PC-3 (cell line): ENCODE measurements at regions not wholly inside any gene's neighbourhood (a gene's known extent, or its start where the extent isn't known, plus 50 kb on each side); places are given as distances from the start of the nearest gene placed in this dataset.
A peak's percentile ranks its signal among the peaks of the same experiment; 100 is the strongest.

Source experiments
- ATAC-seq: fragments of 200-7000 bp; cut with Tn5 transposase; 2 replicates; pipeline ENCODE4 v1.9.1; 2020; ENCODE audit warnings: mild to moderate bottlenecking, moderate library complexity
- BruUV-seq: library from RNA; stranded (reverse); fragments of 400-500 nt; replicated peaks from 2 replicates; lab custom pipeline; 2021; lab: Mats Ljungman, UMichigan
- CTCF ChIA-PET: fragments of 300-600 bp; sonication (Branson Sonifier 250); formaldehyde crosslinking; loops from one replicate; lab custom pipeline; 2022; ENCODE audit warnings: antibody characterized with exemption; lab: Charles Lee
- POLR2A ChIA-PET: fragments of 300-600 bp; sonication (Branson Sonifier 250); formaldehyde crosslinking; loops from one replicate; lab custom pipeline; 2022; ENCODE audit warnings: antibody characterized with exemption; ENCODE audit not compliant: unreplicated experiment; lab: Charles Lee
- DNase-seq: peaks from one replicate; pipeline ENCODE4 v3.0.0-alpha.2; 2015
- H2AFZ ChIP-seq: fragments of 300-600 bp; sonication (generic); 2 replicates; pipeline ENCODE4 v1.6.0; 2016; ENCODE audit warnings: antibody characterized with exemption, low read length
- H3F3A ChIP-seq: fragments of 300-600 bp; sonication (generic); one replicate; pipeline ENCODE4 v1.6.0; 2017; ENCODE audit warnings: antibody characterized with exemption, low read length, control low read depth, mild to moderate bottlenecking; ENCODE audit not compliant: unreplicated experiment
- H3K27ac ChIP-seq: fragments of 300-600 bp; sonication (generic); 2 replicates; pipeline ENCODE4 v1.5.1; 2016; ENCODE audit warnings: mild to moderate bottlenecking, low read length
- H3K27me3 ChIP-seq: fragments of 300-600 bp; sonication (generic); 2 replicates; pipeline ENCODE4 v1.6.1; 2016; ENCODE audit warnings: low read length, mixed read lengths
- H3K36me3 ChIP-seq: fragments of 300-600 bp; sonication (generic); 2 replicates; pipeline ENCODE4 v1.6.1; 2016; ENCODE audit warnings: low read depth, mixed run types, low read length, mixed read lengths
- H3K4me1 ChIP-seq: fragments of 300-600 bp; sonication (generic); 2 replicates; pipeline ENCODE4 v1.5.1; 2016; ENCODE audit warnings: low read length; ENCODE audit not compliant: insufficient read depth
- H3K4me2 ChIP-seq: fragments of 300-600 bp; sonication (generic); 2 replicates; pipeline ENCODE4 v1.6.0; 2016; ENCODE audit warnings: low read length
- H3K4me3 ChIP-seq: fragments of 300-600 bp; sonication (generic); 2 replicates; pipeline ENCODE4 v1.5.1; 2016; ENCODE audit warnings: mild to moderate bottlenecking, low read length, mixed read lengths
- H3K79me2 ChIP-seq: fragments of 300-600 bp; sonication (generic); 2 replicates; pipeline ENCODE4 v1.6.1; 2017; ENCODE audit warnings: low read length, mixed read lengths
- H3K9ac ChIP-seq: fragments of 300-600 bp; sonication (generic); 2 replicates; pipeline ENCODE4 v1.6.0; 2016; ENCODE audit warnings: mild to moderate bottlenecking, low read length
- H3K9me2 ChIP-seq: fragments of 300-600 bp; sonication (generic); replicated peaks from 2 replicates; pipeline ENCODE4 v1.6.1; 2016; ENCODE audit warnings: mixed run types, low read length, mixed read lengths
- H3K9me3 ChIP-seq: fragments of 300-600 bp; sonication (generic); 2 replicates; pipeline ENCODE4 v1.6.1; 2016; ENCODE audit warnings: low read length, mixed read lengths
- H4K20me1 ChIP-seq: fragments of 300-600 bp; sonication (generic); 2 replicates; pipeline ENCODE4 v1.6.1; 2016; ENCODE audit warnings: low read length, mixed read lengths
- EZH2 ChIP-seq: fragments of 300-600 bp; sonication (generic); IDR thresholded peaks from one replicate; pipeline ENCODE4 v1.6.1; 2017; ENCODE audit warnings: antibody characterized with exemption, mild to moderate bottlenecking, low read length; ENCODE audit not compliant: unreplicated experiment
- EZH2phosphoT487 ChIP-seq: fragments of 300-600 bp; sonication (generic); IDR thresholded peaks from 2 replicates; pipeline ENCODE4 v1.6.1; 2018; ENCODE audit warnings: mild to moderate bottlenecking, antibody characterized with exemption, low read length, borderline replicate concordance
- intact Hi-C: fragments of 100-400 bp; cut with micrococcal nuclease; formaldehyde crosslinking; loops from 2 replicates; pipeline ENCODE4 v1.9.0; 2023
- TF ChIP-seq, protein P1 (sequence below): fragments of 300-600 bp; sonication (generic); conservative IDR thresholded peaks from 2 replicates; pipeline ENCODE4 v1.5.1; 2017; ENCODE audit warnings: antibody characterized with exemption, low read depth, mild to moderate bottlenecking, low read length

- Histone ChIP-seq H3K4me1 (peaks cover 21% of the 10 kb centered on the region), H3K36me3 (no peaks in the 10 kb centered on the region), H3K27me3 (no peaks in the 10 kb centered on the region), H3K27ac (peak overlapping the region; percentile 85), H3K9ac (no peak overlapping the region), H3F3A (no peaks in the 10 kb centered on the region), H2AFZ (no peak overlapping the region), H3K9me2 (no peaks in the 10 kb centered on the region), H3K79me2 (no peaks in the 10 kb centered on the region), H3K4me3 (peak overlapping the region; percentile 40; the same call in 1 of the 2 replicates), H3K9me3 (no peaks in the 10 kb centered on the region), H3K4me2 (peak overlapping the region; percentile 74), H4K20me1 (no peaks in the 10 kb centered on the region)
- intact Hi-C loops: no loop called here
- no TSS peak for BruUV-seq
- ATAC-seq: peak; percentile 35
- CTCF ChIA-PET: no interaction called here
- POLR2A ChIA-PET: no interaction called here
- DNase-seq: peak; percentile 79
- TF ChIP-seq EZH2 (no peak), EZH2phosphoT487 (no peak)
- TF ChIP-seq, protein P1, sequence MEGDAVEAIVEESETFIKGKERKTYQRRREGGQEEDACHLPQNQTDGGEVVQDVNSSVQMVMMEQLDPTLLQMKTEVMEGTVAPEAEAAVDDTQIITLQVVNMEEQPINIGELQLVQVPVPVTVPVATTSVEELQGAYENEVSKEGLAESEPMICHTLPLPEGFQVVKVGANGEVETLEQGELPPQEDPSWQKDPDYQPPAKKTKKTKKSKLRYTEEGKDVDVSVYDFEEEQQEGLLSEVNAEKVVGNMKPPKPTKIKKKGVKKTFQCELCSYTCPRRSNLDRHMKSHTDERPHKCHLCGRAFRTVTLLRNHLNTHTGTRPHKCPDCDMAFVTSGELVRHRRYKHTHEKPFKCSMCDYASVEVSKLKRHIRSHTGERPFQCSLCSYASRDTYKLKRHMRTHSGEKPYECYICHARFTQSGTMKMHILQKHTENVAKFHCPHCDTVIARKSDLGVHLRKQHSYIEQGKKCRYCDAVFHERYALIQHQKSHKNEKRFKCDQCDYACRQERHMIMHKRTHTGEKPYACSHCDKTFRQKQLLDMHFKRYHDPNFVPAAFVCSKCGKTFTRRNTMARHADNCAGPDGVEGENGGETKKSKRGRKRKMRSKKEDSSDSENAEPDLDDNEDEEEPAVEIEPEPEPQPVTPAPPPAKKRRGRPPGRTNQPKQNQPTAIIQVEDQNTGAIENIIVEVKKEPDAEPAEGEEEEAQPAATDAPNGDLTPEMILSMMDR: no peak
These were observed 270.7 kb upstream of the RGS17 start for GRCh38 chr6:153401751-153402150.

DNA sequence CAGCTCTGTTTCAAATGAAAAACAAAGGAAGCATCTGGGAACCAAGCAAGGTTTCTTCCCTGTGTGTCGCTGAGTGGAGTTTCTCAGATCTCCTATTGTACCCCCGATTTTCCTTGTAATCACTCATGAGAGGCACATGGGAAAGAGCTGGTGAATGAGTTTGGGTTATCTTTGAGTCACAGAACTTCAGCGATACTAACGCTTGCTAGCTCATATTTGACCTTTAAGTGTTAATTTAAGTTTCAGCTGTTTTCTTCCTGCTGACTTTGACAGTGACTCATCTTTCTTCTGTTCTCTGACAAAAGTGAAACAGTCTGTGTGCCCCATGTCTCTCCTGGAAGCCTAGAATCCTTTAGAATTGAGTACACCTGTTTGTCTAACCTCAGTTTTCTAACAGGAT is 261.1 kb upstream of the RGS17 start:
- no peaks in the 10 kb centered on the region; the same call in 1 of the 2 replicates for H3K4me1 ChIP-seq
- no peaks in the 10 kb centered on the region for H3K9me3 ChIP-seq
- no TSS peak for BruUV-seq
- no peak overlapping the region for H2AFZ ChIP-seq
- H3K9me2 ChIP-seq: no peaks in the 10 kb centered on the region
- H4K20me1 ChIP-seq: no peaks in the 10 kb centered on the region
- no peaks in the 10 kb centered on the region for H3F3A ChIP-seq
- no peak overlapping the region for H3K9ac ChIP-seq
- no peaks in the 10 kb centered on the region for H3K27me3 ChIP-seq
- H3K4me2 ChIP-seq: 0 out of 2 replicates have a peak overlapping the region, but pooled peaks have one; percentile 26
- no peak overlapping the region for H3K4me3 ChIP-seq
- no peak for DNase-seq
- no peak for ATAC-seq
- H3K79me2 ChIP-seq: no peaks in the 10 kb centered on the region
- ChIA-PET CTCF (no interaction called here), POLR2A (no interaction called here)
- H3K27ac ChIP-seq: no peak overlapping the region
- no peaks in the 10 kb centered on the region for H3K36me3 ChIP-seq
- intact Hi-C loops: no loop called here
- no peak for TF ChIP-seq EZH2
- TF ChIP-seq EZH2phosphoT487: no peak
- TF ChIP-seq, protein P1: no peak

DNA sequence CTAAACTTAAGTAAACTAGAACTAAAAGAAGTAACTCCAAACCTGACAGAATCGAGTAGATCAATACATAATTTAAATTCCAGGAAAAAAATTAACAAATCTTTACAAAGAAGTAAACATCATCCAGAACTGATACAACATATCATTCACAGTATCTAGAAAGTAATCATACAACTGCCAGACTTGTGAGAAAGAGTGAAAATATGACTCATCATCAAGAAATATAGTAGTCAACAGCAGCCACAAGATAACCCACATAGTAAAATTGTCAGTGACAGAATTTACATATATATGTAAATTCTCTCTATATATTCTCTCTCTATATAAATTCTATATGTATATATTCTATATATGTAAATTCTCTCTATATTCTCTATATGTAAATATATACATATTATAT is 242.8 kb upstream of the RGS17 start:
- no peaks in the 10 kb centered on the region for H3K9me3 ChIP-seq
- no peaks in the 10 kb centered on the region for H3F3A ChIP-seq
- intact Hi-C loops: no loop called here
- no TSS peak for BruUV-seq
- no peaks in the 10 kb centered on the region for H3K79me2 ChIP-seq
- ChIA-PET CTCF (no interaction called here), POLR2A (no interaction called here)
- H3K9ac ChIP-seq: no peak overlapping the region
- no peak overlapping the region for H3K4me3 ChIP-seq
- no peak overlapping the region for H3K27ac ChIP-seq
- DNase-seq: no peak
- H3K27me3 ChIP-seq: no peaks in the 10 kb centered on the region
- H3K4me1 ChIP-seq: no peaks in the 10 kb centered on the region
- H4K20me1 ChIP-seq: no peaks in the 10 kb centered on the region
- ATAC-seq: no peak
- no peaks in the 10 kb centered on the region for H3K36me3 ChIP-seq
- no peaks in the 10 kb centered on the region for H3K9me2 ChIP-seq
- TF ChIP-seq, protein P1: no peak
- TF ChIP-seq EZH2: no peak
- TF ChIP-seq EZH2phosphoT487: no peak
- H3K4me2 ChIP-seq: no peak overlapping the region
- H2AFZ ChIP-seq: no peak overlapping the region
